Cerebellar nuclear complex (tissue), 1 donor: ENCODE measurements at regions not wholly inside any gene's neighbourhood (a gene's known extent, or its start where the extent isn't known, plus 50 kb on each side); places are given as distances from the start of the nearest gene placed in this dataset.
A peak's percentile ranks its signal among the peaks of the same experiment; 100 is the strongest.
"Not testable (repeated sequence)": the region's sequence is repeated elsewhere in the genome, so short reads cannot be mapped to it uniquely, and the experiment has no call there.

ENCODE experiments used
- DNase-seq, 2 experiments: peaks; one replicate each; lab custom pipeline; 2025; lab: John Stamatoyannopoulos, UW

DNA sequence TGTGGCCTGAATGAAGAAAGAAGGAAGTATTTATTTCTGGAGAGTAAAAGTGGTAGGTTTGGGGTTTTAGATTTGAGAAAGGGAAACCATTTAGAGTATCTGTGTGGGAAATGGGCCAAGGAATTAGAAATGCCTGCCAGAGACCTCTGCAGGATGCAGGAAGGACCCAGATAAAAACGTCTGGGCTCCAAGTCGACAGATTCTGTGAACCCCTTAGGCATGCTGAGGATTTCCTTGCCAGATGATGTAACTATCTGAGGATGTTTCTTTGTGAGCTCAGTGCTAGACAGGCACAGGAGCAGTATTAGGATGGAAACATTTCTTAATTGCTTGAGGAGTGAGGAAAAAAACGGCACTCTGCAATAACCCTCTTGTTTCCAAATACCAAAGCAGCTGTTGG, 251.8 kb upstream of the DMRT1 start:
- DNase-seq: no peak

GRCh38 chr9:591292-591691, 250.2 kb upstream of the DMRT1 start:
- no peak for DNase-seq

- no peak for DNase-seq
Observed at GRCh38 chr9:592225-592624, 249.3 kb upstream of the DMRT1 start.

DNA sequence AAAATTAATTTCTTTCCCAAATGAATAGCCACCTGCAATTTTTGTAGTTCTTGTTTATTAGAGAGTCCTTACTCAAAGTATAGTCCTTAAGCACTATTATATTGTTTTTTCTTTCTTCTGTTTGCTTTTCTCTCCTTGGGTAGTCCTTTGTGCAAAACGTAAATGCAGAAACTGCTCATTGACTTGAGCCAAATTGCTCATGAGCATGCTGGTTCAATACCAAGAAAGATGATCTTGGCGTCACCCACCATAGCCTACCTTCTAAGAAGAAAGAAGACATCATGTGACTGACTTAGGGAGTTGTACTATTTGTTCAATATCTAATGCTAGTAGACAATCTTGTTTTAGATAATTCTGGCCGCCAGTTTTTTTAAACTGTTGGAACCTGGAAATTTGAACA, 248.8 kb upstream of the DMRT1 start:
- no peak for DNase-seq

DNA sequence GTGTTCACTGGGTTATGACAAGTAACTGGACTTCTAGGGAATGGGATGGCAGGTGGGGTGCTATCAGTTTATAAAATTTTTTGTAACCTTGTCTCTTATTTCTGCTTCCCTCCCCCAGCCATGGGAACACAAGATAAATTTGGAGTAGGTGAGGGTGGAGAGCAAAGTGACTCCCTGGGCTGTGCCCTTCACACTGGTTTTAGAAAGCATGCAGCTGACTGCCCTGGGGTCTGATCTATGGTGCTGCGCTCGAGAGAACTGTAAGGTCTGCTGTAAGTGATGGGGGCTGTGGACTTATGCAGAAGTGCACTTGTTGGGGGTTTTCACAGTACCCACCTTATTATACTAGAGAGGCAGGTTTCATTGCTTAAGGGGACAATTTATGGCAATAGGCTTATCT, 247.7 kb upstream of the DMRT1 start:
- DNase-seq: no peak

DNA sequence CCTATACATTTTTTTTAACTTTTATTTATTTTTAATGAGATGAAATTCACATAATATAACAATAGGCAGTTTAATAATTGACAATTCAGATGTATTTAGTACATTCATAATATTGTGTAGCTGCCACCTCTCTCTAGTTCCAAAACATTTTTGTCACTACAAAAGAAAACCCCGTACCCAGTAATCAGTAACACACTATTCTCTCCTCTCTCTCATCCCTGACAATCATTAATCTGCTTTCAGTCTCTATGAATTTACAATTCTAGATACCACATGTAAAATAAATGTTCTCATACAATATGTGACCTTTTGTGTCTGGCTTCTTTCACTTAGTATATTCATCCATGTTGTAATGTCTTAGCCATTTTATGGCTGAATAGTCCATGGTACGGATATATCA, 244.8 kb upstream of the DMRT1 start:
- no peak for DNase-seq

GRCh38 chr9:600006-600405, 241.5 kb upstream of the DMRT1 start:
- no peak for DNase-seq

GRCh38 chr9:602716-603115, 238.8 kb upstream of the DMRT1 start:
- DNase-seq: no peak

DNA sequence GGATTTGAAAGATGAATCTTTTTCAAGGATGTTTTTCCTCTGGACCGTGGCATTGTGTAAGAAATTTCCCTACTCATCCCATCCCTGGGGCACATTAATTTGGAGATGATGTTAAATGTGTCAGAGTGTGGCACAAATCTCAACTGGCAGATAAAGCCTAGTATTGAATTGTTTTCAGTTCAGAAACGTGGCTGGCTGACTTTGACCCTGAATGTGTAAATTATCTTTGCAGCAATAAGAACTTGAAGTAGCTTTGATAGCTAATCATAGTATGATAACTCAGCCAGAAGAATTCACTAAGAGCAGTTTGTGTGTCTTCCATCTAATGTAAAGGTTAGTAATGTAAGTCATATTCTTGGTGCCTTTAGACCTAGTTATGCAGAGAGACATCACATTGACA, 238.4 kb upstream of the DMRT1 start:
- DNase-seq: no peak

DNA sequence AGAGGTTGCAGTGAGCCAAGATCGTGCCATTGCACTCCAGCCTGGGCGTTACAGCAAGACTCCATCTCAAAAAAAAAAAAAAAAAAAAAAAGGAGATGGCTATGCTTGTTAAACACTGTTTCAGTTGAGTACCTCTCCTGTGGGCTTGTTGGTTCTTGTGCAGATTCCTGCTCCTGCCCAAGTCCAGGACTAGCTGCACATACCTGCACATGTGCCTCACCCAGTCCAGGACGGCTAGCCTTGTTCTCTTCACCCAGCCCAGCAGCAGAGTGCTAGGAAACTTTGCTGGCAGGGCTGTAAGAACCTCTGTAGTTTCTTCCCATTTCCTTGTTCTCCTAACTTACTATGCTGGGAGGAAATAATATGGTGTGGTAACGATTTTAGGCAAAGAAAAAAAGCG, 234.1 kb upstream of the DMRT1 start:
- no peak for DNase-seq

DNA sequence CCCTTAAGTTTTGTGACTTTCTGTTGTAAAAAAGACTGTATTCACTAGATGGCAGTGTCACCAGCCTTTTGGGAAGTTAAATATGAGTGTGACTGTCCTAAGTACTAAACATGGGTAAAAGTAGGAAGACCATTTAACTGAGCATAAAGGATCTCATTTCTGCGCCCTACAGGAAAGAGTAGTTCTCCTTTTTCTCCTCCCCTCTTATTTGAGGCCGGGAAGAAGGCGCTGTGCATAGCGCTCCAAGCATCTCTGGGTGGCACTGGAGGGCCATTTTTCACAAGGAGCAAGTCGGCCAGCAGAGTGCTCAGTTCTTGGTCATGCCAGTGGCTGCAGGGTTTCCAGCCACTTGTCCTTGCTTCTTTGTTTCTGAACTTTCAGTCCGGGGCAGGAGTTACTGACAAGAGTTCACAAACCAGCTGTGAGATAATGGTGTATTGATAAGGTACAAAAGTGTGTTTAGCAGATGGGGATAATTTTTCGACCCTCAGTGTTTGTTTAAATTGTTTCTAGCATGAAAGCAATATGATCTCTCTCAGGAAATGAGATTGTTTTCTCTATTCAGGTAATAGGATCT, 227.6 kb upstream of the DMRT1 start:
- peak; percentile 20 to 82 for DNase-seq

GRCh38 chr9:614431-614830, 227.1 kb upstream of the DMRT1 start:
- no peak for DNase-seq

GRCh38 chr9:615756-616155, 225.7 kb upstream of the DMRT1 start:
- no peak for DNase-seq

DNA sequence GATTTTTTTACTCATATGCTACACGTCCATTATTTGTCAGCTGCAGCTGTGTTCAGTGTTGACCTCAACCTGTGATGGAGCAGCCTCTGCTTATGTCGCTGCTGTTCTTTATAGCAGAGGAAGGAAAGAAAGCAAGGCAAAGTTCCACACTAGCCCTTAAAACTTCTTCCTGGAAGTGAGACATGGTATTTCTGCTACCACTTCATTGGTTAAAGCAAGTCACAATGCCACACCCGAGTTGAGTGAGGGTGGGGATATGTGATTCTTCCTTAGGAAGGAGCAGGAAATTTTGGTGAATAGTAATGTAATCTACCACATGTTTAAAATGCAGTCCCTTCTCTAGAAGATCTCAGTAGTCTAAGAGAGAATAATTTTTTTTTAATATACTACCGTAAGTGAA, 224.8 kb upstream of the DMRT1 start:
- no peak for DNase-seq

DNA sequence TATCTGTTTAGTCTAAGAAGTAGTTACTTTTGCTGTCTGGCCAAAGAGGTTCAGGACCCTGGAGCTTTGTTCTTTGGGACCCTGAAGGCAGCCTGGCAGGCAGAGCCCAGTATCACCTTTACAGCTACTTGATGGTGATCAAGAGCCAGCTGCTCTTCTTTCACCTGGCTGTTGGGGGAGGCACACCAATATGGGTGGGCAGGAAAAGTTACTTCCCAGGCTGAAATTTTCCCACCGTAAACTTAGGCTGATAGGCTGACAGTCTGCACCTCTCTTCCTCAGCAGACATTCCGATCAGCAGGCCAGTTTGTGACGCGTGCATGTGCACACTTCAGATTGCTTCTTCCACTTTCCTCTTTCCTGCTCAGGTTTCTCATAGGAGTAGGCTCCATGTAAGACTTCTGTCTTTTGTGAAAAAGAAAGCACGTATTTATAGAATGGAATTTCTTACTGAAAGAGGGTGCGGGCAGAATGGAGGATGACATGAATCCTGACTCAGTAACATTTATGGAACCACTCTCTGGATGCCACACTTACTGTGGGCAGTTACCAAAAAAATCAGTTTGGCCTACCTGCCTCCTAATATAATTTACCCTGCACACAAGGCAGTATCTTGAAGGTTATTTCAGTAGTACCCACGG, 223.9 kb upstream of the DMRT1 start:
- DNase-seq: no peak

DNA sequence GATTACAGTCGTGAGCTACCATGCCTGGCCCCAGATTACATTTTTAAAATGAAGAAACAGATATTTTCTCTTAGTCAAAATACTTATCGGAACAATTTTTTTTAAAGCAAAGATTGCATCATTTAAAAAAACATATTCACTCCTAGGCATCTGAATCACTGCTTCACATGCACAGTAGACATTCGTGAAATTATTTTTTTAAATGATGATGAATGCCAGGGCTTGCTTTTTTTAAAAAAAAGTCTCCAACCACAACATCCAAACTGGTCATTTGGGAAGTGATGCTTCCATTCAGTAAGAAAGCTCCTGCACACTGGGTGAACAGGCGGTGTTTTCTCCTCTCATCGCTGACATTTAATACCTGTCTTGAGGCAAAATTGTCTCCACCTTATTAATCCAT, 223.0 kb upstream of the DMRT1 start:
- no peak for DNase-seq

- no peak for DNase-seq
Observed at GRCh38 chr9:621201-621855, 220.2 kb upstream of the DMRT1 start.

DNA sequence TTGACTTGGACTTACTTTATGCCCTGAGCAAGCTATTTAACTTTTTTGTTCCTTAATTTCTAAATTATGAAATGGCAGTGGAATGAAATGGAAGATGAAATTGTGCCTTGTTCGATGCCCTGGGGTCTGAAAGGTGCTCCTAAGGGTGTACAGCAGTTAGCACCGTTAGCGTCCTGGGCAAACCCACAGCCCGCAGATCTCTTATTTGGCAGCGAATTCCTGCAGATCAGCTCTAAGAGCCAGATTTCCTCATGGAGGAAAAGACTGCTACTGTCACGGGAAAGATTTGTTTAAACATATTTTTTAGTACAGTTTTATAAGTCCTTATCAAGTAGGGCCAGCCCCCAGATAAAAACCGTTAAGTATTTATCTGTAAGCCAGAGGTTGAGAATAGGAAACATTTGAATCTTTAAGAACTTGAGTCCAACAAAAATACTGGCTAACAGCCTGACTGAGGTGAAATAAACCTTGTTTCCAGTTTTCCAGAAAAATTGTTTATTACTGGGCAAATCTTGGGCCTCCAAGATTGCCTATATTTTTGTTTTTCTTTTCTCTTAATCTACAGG, 216.5 kb upstream of the DMRT1 start:
- no peak for DNase-seq

DNA sequence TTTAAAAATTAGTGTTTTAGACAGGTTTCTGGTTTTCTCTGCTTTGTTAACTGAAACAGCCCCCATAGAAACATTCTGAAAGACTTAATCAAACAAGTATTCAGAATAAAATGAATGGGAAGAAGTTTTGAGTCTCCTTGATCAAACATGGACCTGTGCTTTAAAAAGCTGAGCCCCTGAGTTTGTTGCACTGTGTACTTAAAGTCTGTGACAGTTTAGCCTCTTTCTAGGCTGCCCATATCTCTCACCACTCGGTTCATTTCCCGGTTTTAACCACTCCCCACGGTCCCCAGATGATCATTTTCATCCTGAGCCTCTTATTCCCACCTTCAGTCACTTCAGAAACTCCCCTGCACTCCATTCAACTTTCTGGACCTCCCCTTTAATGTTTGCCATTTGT, 215.9 kb upstream of the DMRT1 start:
- DNase-seq: no peak

GRCh38 chr9:626114-626513, 215.4 kb upstream of the DMRT1 start:
- DNase-seq: not testable (repeated sequence)

DNA sequence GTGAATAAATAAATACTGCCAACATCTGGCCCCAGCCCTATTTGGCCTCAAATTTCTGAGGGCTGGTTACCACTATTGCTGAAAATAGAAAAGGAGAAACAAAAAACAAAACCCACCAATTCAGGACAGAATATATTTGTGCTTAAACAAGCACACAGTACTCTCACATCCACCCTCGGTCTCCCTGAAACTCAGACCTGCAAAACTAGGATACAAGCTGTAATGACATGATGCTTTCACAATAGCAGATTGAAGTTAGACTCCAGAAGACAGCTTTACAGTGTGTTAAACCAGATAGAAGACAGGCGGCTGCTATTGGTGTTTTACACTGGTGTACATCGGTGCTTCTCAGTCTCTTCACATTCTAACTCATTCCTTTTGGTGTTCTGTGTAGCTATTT, 214.9 kb upstream of the DMRT1 start:
- no peak for DNase-seq

DNA sequence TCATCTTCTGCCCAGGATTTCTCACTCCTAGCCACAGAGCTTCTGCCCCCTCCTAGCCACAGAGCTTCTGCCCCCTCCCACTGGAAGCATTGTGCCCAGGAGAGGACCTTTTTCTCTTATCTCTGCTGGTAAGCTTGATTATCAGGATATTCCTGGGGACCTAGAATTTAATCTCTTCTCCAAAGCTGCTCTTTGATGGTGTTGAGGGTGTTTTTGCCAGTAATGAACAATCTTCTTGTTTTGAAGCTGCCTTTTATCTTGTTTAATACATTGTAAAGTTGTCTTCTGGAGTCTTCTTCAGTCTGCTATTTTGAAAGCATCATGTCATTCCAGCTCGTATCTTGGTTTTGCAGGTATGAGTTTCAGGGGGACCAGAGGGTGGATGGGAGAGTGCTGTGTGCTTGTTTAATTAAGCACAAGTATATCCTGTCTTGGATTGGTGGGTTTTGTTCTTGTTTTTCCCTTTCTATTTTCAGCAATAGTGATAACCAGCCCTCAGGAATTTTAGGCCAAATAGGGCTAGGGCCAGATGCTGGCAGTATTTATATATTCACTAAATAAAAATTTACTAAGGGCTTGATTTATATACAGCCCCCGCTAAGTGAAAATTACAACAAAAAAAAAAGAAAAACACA, 214.0 kb upstream of the DMRT1 start:
- no peak for DNase-seq

- DNase-seq: no peak
Observed at GRCh38 chr9:629146-629545, 212.4 kb upstream of the DMRT1 start.
